ENCODE measurements at regions not wholly inside any gene's neighbourhood (a gene's known extent, or its start where the extent isn't known, plus 50 kb on each side); places are given as distances from the start of the nearest gene placed in this dataset.

DNA sequence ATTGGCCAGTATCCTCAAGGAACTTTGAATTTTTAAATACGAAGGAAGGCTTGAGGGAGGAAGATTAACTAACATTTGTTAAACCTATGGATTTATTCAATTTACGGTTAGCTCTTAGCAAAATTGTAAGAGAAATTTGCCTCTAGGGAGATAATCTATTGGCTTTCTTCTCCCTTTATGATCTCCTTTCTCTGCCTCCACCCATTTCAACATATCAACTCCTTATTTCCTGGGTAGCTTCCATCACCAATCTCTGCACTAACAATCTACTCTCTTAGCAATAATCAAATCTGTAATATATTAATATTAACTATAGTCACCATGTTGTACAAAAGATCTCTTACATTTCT is 233.9 kb upstream of the CSNK1A1L start:
- H3K27me3 ChIP-seq: no peaks in the 10 kb centered on the region
- no peak overlapping the region for H3K27ac ChIP-seq
- TF ChIP-seq, protein P1, sequence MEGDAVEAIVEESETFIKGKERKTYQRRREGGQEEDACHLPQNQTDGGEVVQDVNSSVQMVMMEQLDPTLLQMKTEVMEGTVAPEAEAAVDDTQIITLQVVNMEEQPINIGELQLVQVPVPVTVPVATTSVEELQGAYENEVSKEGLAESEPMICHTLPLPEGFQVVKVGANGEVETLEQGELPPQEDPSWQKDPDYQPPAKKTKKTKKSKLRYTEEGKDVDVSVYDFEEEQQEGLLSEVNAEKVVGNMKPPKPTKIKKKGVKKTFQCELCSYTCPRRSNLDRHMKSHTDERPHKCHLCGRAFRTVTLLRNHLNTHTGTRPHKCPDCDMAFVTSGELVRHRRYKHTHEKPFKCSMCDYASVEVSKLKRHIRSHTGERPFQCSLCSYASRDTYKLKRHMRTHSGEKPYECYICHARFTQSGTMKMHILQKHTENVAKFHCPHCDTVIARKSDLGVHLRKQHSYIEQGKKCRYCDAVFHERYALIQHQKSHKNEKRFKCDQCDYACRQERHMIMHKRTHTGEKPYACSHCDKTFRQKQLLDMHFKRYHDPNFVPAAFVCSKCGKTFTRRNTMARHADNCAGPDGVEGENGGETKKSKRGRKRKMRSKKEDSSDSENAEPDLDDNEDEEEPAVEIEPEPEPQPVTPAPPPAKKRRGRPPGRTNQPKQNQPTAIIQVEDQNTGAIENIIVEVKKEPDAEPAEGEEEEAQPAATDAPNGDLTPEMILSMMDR (IDR thresholded peaks at IDR 0.05): no peak
- TF ChIP-seq POLR2A (IDR thresholded peaks at IDR 0.05): no peak
- TF ChIP-seq EP300 (IDR thresholded peaks at IDR 0.05): no peak
- intact Hi-C loops (cut with DNase I): loop anchor here in 1 of 4 donors (5.0 kb wide), 1 partner anchor 223 kb away; no protein-coding TSS in a partner anchor
- H3K4me3 ChIP-seq: no peak overlapping the region
- no peaks in the 10 kb centered on the region for H3K4me1 ChIP-seq (ENCODE audit: insufficient read depth)
- no peaks in the 10 kb centered on the region for H3K36me3 ChIP-seq
- 81 to 93% (median 88%) methylated on average over 2 of the region's 2 CpGs for WGBS, 3 donors
- H3K9me3 ChIP-seq: no peaks in the 10 kb centered on the region
- no peak for DNase-seq

GRCh38 chr13:37338726-37339385 is 233.4 kb upstream of the CSNK1A1L start:
- intact Hi-C loops (cut with DNase I): loop anchor here in 1 of 4 donors (5.0 kb wide), 1 partner anchor 223 kb away; no protein-coding TSS in a partner anchor
- H3K36me3 ChIP-seq: no peaks in the 10 kb centered on the region

GRCh38 chr13:37326334-37326733 is 220.9 kb upstream of the CSNK1A1L start:
- intact Hi-C loops (cut with DNase I): no loop called here
- 62 to 70% (median 63%) methylated on average over 2 of the region's 2 CpGs for WGBS, 3 donors
- TF ChIP-seq, protein P1 (IDR thresholded peaks at IDR 0.05): no peak
- TF ChIP-seq POLR2A (IDR thresholded peaks at IDR 0.05) (no peak), EP300 (IDR thresholded peaks at IDR 0.05) (no peak)

More at GRCh38 chr13:37338726-37339385, 233.4 kb upstream of the CSNK1A1L start:
- Histone ChIP-seq H3K4me1 (ENCODE audit: insufficient read depth) (no peaks in the 10 kb centered on the region), H3K4me3 (no peak overlapping the region), H3K27me3 (no peaks in the 10 kb centered on the region), H3K27ac (no peak overlapping the region), H3K9me3 (no peaks in the 10 kb centered on the region)
- 54 to 61% (median 59%) methylated on average over 5 of the region's 5 CpGs for WGBS, 3 donors
- DNase-seq: no peak
- TF ChIP-seq POLR2A (IDR thresholded peaks at IDR 0.05): no peak
- no peak for TF ChIP-seq EP300 (IDR thresholded peaks at IDR 0.05)
- TF ChIP-seq, protein P1 (IDR thresholded peaks at IDR 0.05): no peak

DNA sequence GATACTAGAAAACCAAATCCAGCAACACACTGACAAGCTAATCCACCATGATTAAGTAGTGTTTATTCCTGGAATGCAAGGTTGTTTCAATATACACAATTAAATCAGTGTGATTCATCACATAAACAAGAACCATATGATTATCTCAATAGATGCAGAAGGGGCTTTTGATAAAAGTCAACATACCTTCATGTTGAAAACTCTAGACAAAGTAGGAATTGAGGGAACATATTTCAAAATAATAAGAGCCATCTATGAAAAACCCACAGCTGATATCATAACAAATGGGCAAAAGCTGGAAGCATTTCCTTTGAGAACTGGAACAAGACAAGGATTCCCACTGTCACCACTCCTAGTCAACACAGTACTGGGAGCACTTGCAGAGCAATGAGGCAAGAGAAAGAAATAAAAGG is 213.6 kb upstream of the CSNK1A1L start:
- intact Hi-C loops (cut with DNase I): no loop called here
- no peak overlapping the region for H3K4me3 ChIP-seq
- H3K9me3 ChIP-seq: no peaks in the 10 kb centered on the region
- H3K27ac ChIP-seq: no peak overlapping the region
- H3K36me3 ChIP-seq: no peaks in the 10 kb centered on the region
- H3K4me1 ChIP-seq (ENCODE audit: insufficient read depth): no peaks in the 10 kb centered on the region
- H3K27me3 ChIP-seq: no peaks in the 10 kb centered on the region
- no peak for DNase-seq
- TF ChIP-seq POLR2A (IDR thresholded peaks at IDR 0.05) (no peak), EP300 (IDR thresholded peaks at IDR 0.05) (no peak)
- TF ChIP-seq, protein P1 (IDR thresholded peaks at IDR 0.05): no peak

More at GRCh38 chr13:37326334-37326733, 220.9 kb upstream of the CSNK1A1L start:
- Histone ChIP-seq H3K4me1 (ENCODE audit: insufficient read depth) (no peaks in the 10 kb centered on the region), H3K27ac (no peak overlapping the region), H3K4me3 (no peak overlapping the region), H3K9me3 (no peaks in the 10 kb centered on the region), H3K27me3 (no peaks in the 10 kb centered on the region), H3K36me3 (no peaks in the 10 kb centered on the region)
- no peak for DNase-seq
